NCI-H2196 treated with DMSO at 0.1 percent for 48 hours (cell line): ENCODE measurements at regions not wholly inside any gene's neighbourhood (a gene's known extent, or its start where the extent isn't known, plus 50 kb on each side); places are given as distances from the start of the nearest gene placed in this dataset.
"Not testable (repeated sequence)": the region's sequence is repeated elsewhere in the genome, so short reads cannot be mapped to it uniquely, and the experiment has no call there.

Source experiments
- DNase-seq: peaks from one replicate; lab custom pipeline; 2025; ENCODE audit not compliant: unreplicated experiment; lab: John Stamatoyannopoulos, UW

GRCh38 chr1:208462761-208463160 is 218.6 kb upstream of the PLXNA2 start:
- no peak for DNase-seq

- no peak for DNase-seq
Observed at GRCh38 chr1:208465266-208465665, 221.1 kb upstream of the PLXNA2 start.

GRCh38 chr1:208465786-208466590 is 221.8 kb upstream of the PLXNA2 start:
- no peak for DNase-seq

GRCh38 chr1:208467151-208467780 is 223.1 kb upstream of the PLXNA2 start:
- no peak for DNase-seq

- peak; percentile 18 for DNase-seq
Observed at GRCh38 chr1:208475449-208475848, 231.3 kb upstream of the PLXNA2 start.

GRCh38 chr1:208475951-208476845 is 232.0 kb upstream of the PLXNA2 start:
- peak; percentile 92 for DNase-seq

GRCh38 chr1:208476846-208477170 is 232.6 kb upstream of the PLXNA2 start:
- DNase-seq, result peak; percentile 92

- DNase-seq, result no peak
Observed at GRCh38 chr1:208479435-208479834, 235.3 kb upstream of the PLXNA2 start.

GRCh38 chr1:208485512-208485911 is 241.3 kb upstream of the PLXNA2 start:
- no peak for DNase-seq

- no peak for DNase-seq
Observed at GRCh38 chr1:208486677-208487076, 242.5 kb upstream of the PLXNA2 start.

GRCh38 chr1:208488432-208488831 is 244.2 kb upstream of the PLXNA2 start:
- DNase-seq, result not testable (repeated sequence)

- DNase-seq, result no peak
Observed at GRCh38 chr1:208496467-208497371, 252.5 kb upstream of the PLXNA2 start.

GRCh38 chr1:208497866-208498541 is 253.8 kb upstream of the PLXNA2 start:
- DNase-seq, result peak; percentile 30

GRCh38 chr1:208499026-208499425 is 254.8 kb upstream of the PLXNA2 start:
- no peak for DNase-seq

GRCh38 chr1:208499601-208500000 is 255.4 kb upstream of the PLXNA2 start:
- DNase-seq, result no peak

- no peak for DNase-seq
Observed at GRCh38 chr1:208500375-208500774, 256.2 kb upstream of the PLXNA2 start.

- no peak for DNase-seq
Observed at GRCh38 chr1:208501542-208501941, 257.4 kb upstream of the PLXNA2 start.

GRCh38 chr1:208503787-208504186 is 259.6 kb upstream of the PLXNA2 start:
- DNase-seq, result no peak

- no peak for DNase-seq
Observed at GRCh38 chr1:208506812-208507211, 262.6 kb upstream of the PLXNA2 start.

GRCh38 chr1:208509072-208509471 is 264.9 kb upstream of the PLXNA2 start:
- no peak for DNase-seq
